ENCODE measurements at regions not wholly inside any gene's neighbourhood (a gene's known extent, or its start where the extent isn't known, plus 50 kb on each side); places are given as distances from the start of the nearest gene placed in this dataset.

- Histone ChIP-seq H3K27ac (ENCODE audit: low read depth, low read length) (no peak overlapping the region), H3K18ac (ENCODE audit: extremely low read depth, low read length) (no peak overlapping the region), H2BK12ac (ENCODE audit: low read depth, low read length) (no peak overlapping the region), H3K4me1 (replicated peaks in 1 of 4; ENCODE audit: control insufficient read depth in 3 of 4, insufficient read depth in 4 of 4, low read length in 3 of 4) (no peaks in the 10 kb centered on the region), H2BK120ac (replicated peaks; ENCODE audit: low read depth, low read length) (no peak overlapping the region), H2BK15ac (ENCODE audit: low read length) (no peak overlapping the region), H3K9ac (replicated peaks in 1 of 4; ENCODE audit: extremely low read depth in 1 of 4, low read depth in 3 of 4, low read length in 3 of 4) (no peak overlapping the region), H3K79me2 (ENCODE audit: control insufficient read depth in 1 of 2, insufficient read depth in 2 of 2, low read length in 2 of 2) (no peaks in the 10 kb centered on the region), H3K23ac (ENCODE audit: insufficient read length) (no peak overlapping the region), H3K27me3 (replicated peaks in 1 of 4; ENCODE audit: control insufficient read depth in 3 of 4, extremely low read depth in 1 of 4, insufficient read depth in 3 of 4, low read length in 3 of 4) (no peaks in the 10 kb centered on the region), H2AK5ac (ENCODE audit: low read depth, low read length) (no peak overlapping the region), H3K4ac (replicated peaks; ENCODE audit: insufficient read length, low read depth, low read length) (no peak overlapping the region), H4K5ac (ENCODE audit: insufficient read length, low read depth, low read length) (no peak overlapping the region), H3K9me3 (ENCODE audit: insufficient read depth in 2 of 2, low read depth in 1 of 2, low read length in 1 of 2) (peaks cover 14 to 19% of the 10 kb centered on the region in 2 experiments), H3K23me2 (ENCODE audit: low read depth, low read length) (no peaks in the 10 kb centered on the region; the same call in 1 of the 2 replicates), H4K8ac (ENCODE audit: extremely low read depth, insufficient read depth, low read length) (no peak overlapping the region), H3K56ac (replicated peaks; ENCODE audit: insufficient read length, low read depth, low read length) (no peak overlapping the region), H4K91ac (replicated peaks; ENCODE audit: insufficient read length, low read length) (no peak overlapping the region), H2BK5ac (ENCODE audit: low read depth, low read length) (no peak overlapping the region), H3K14ac (ENCODE audit: insufficient read length) (no peak overlapping the region), H3K4me3 (ENCODE audit: extremely low read depth in 1 of 4, insufficient read depth in 2 of 4, low read depth in 3 of 4, low read length in 4 of 4) (no peak overlapping the region), H2BK20ac (ENCODE audit: low read length) (no peak overlapping the region), H4K20me1 (replicated peaks in 1 of 2; ENCODE audit: control insufficient read depth in 1 of 2, insufficient read depth in 2 of 2, low read length in 2 of 2) (no peaks in the 10 kb centered on the region), H3K4me2 (ENCODE audit: insufficient read depth in 1 of 2, low read depth in 2 of 2, low read length in 2 of 2) (no peak overlapping the region), H3K36me3 (ENCODE audit: control insufficient read depth in 2 of 4, insufficient read depth in 4 of 4, low read length in 3 of 4) (peaks cover 0 to 2% (median 0%) of the 10 kb centered on the region in 4 experiments; a peak in 1 of 8 replicates), H3K79me1 (ENCODE audit: low read depth, low read length) (no peaks in the 10 kb centered on the region), H2AFZ (ENCODE audit: low read length) (no peak overlapping the region)
- CTCF ChIA-PET (ENCODE audit: partially characterized antibody), result interaction anchor here (0.6 kb wide), 1 partner anchor 343 kb away, joined by 3 read pairs; no protein-coding TSS in a partner anchor
- WGBS, 2 experiments (ENCODE audit: extremely low coverage in 1 of 2, insufficient coverage in 1 of 2, insufficient read length in 1 of 2, insufficient replicate concordance in 2 of 2, low coverage in 1 of 2, low lambda C conversion rate in 2 of 2, missing lambda C conversion rate in 1 of 2), result 93% methylated on average over 7 of the region's 7 CpGs; no CpG with 5 or more reads in 1 of the 2 experiments
- no peak for FAIRE-seq
- DNase-seq (ENCODE audit: low read depth in 1 of 2, low spot score in 2 of 2), result no peak
- POLR2A ChIA-PET (ENCODE audit: partially characterized antibody), result no interaction called here
- TF ChIP-seq SRF (IDR thresholded peaks at IDR 0.05; ENCODE audit: low read depth, low read length) (no peak), NANOG (IDR thresholded peaks at IDR 0.05; ENCODE audit: insufficient read depth, low read depth, low read length, poor library complexity, severe bottlenecking) (no peak), EZH2 (IDR thresholded peaks at IDR 0.05; ENCODE audit: low read depth, low read length, severe bottlenecking) (no peak), EGR1 (IDR thresholded peaks at IDR 0.05; ENCODE audit: borderline replicate concordance, low read depth, low read length) (no peak), SAP30 (IDR thresholded peaks at IDR 0.05; ENCODE audit: insufficient read depth, insufficient replicate concordance, low read length) (no peak), JUN (IDR thresholded peaks at IDR 0.05; ENCODE audit: low read depth, low read length) (no peak), SP4 (IDR thresholded peaks at IDR 0.05; ENCODE audit: low read length) (no peak), RBBP5 (IDR thresholded peaks at IDR 0.05; ENCODE audit: borderline replicate concordance, low read depth, low read length) (no peak), SUZ12 (IDR thresholded peaks at IDR 0.05; ENCODE audit: low read length) (no peak), POLR2A (IDR thresholded peaks at IDR 0.05; ENCODE audit: control extremely low read depth in 1 of 2, low read depth in 2 of 2, low read length in 2 of 2) (no peak), TAF7 (optimal IDR thresholded peaks at IDR 0.05; ENCODE audit: borderline replicate concordance, low read depth, low read length) (no peak), JUND (IDR thresholded peaks at IDR 0.05; ENCODE audit: low read length) (no peak), MAX (IDR thresholded peaks at IDR 0.05) (no peak), FOSL1 (IDR thresholded peaks at IDR 0.05; ENCODE audit: insufficient read depth, low read depth, low read length) (no peak), TBP (IDR thresholded peaks at IDR 0.05; ENCODE audit: low read depth, low read length) (no peak)
Measured at GRCh38 chr5:74529101-74529500, 111.4 kb downstream of the ENC1 start.
